SK-N-SH (cell line): ENCODE measurements at regions not wholly inside any gene's neighbourhood (a gene's known extent, or its start where the extent isn't known, plus 50 kb on each side); places are given as distances from the start of the nearest gene placed in this dataset.

Experiments used
- CTCF ChIA-PET: fragments of 300-600, 350-600 bp; formaldehyde crosslinking; extraction: SDS; loops from one replicate; lab custom pipeline; 2021; lab: Yijun Ruan, JAX
- POLR2A ChIA-PET: fragments of 350-600 bp; sonication (Branson Sonifier 250); formaldehyde crosslinking; extraction: SDS; loops from one replicate; lab custom pipeline; 2020; ENCODE audit warnings: antibody characterized with exemption, inconsistent platforms; lab: Yijun Ruan, JAX
- DNase-seq: peaks from one replicate; pipeline ENCODE4 v3.0.0; 2012
- H2AFZ ChIP-seq: fragments of 200-600 bp; sonication (generic); 2 replicates; pipeline ENCODE4 v1.8.1; 2016; ENCODE audit warnings: antibody characterized with exemption, mild to moderate bottlenecking, low read depth
- H3F3A ChIP-seq: fragments of 200-600 bp; sonication (generic); replicated peaks from 2 replicates; pipeline ENCODE3; 2016; ENCODE audit warnings: antibody characterized with exemption, mild to moderate bottlenecking; ENCODE audit not compliant: insufficient read depth
- H3K27ac ChIP-seq, 2 experiments: fragments of 200-500 bp in 1 of 2; fragments of 200-600 bp in 1 of 2; sonication (Bioruptor generic) in 1 of 2; sonication (generic), shearing (Covaris generic) in 1 of 2; 2 replicates each; pipeline versions ENCODE4 v1.5.1 to v1.6.1; 2014 to 2016; ENCODE audit warnings: low read depth in 2 of 2, inconsistent platforms in 1 of 2, low read length in 1 of 2, mild to moderate bottlenecking in 1 of 2, mixed read lengths in 1 of 2
- H3K27me3 ChIP-seq: fragments of 200-600 bp; sonication (generic), shearing (Covaris generic); 2 replicates; pipeline ENCODE4 v1.6.1; 2016; ENCODE audit warnings: mixed run types; ENCODE audit not compliant: insufficient read depth
- H3K36me3 ChIP-seq, 2 experiments: fragments of 200-500 bp in 1 of 2; fragments of 200-600 bp in 1 of 2; sonication (Bioruptor generic) in 1 of 2; sonication (generic) in 1 of 2; replicated peaks in 1 of 2; 2 replicates each; pipeline versions ENCODE3 to v1.5.1; 2014 to 2016; ENCODE audit warnings: low read length in 1 of 2, mild to moderate bottlenecking in 1 of 2; ENCODE audit not compliant: insufficient read depth in 2 of 2, control insufficient read depth in 1 of 2
- H3K4me1 ChIP-seq, 2 experiments: fragments of 200-500 bp in 1 of 2; fragments of 200-600 bp in 1 of 2; sonication (Bioruptor generic) in 1 of 2; sonication (generic), shearing (Covaris generic) in 1 of 2; 2 replicates each; pipeline versions ENCODE4 v1.5.1 to v1.6.1; 2014 to 2016; ENCODE audit warnings: low read depth in 1 of 2, low read length in 1 of 2, mixed run types in 1 of 2; ENCODE audit not compliant: insufficient read depth in 2 of 2, control insufficient read depth in 1 of 2
- H3K4me2 ChIP-seq: fragments of 200-600 bp; sonication (generic), shearing (Covaris generic); 2 replicates; pipeline ENCODE4 v1.6.1; 2017; ENCODE audit warnings: mixed run types
- H3K4me3 ChIP-seq, 2 experiments: fragments of 200-500 bp in 1 of 2; fragments of 200-600 bp in 1 of 2; sonication (Bioruptor generic) in 1 of 2; sonication (generic), shearing (Covaris generic) in 1 of 2; 2 replicates each; pipeline versions ENCODE4 v1.5.1 to v1.8.1; 2014 to 2016; ENCODE audit warnings: low read depth in 2 of 2, inconsistent platforms in 1 of 2, low read length in 1 of 2, mild to moderate bottlenecking in 1 of 2, mixed read lengths in 1 of 2, moderate library complexity in 1 of 2
- H3K79me2 ChIP-seq: fragments of 200-600 bp; sonication (generic); 2 replicates; pipeline ENCODE4 v1.8.1; 2017; ENCODE audit warnings: mild to moderate bottlenecking; ENCODE audit not compliant: insufficient read depth
- H3K9ac ChIP-seq: fragments of 200-600 bp; sonication (generic); 2 replicates; pipeline ENCODE4 v1.6.1; 2017; ENCODE audit warnings: mixed run types
- H3K9me2 ChIP-seq: fragments of 200-600 bp; sonication (generic); 2 replicates; pipeline ENCODE4 v1.6.1; 2017; ENCODE audit warnings: mixed run types
- H3K9me3 ChIP-seq: fragments of 200-600 bp; sonication (generic); 2 replicates; pipeline ENCODE4 v1.6.1; 2017; ENCODE audit warnings: mixed run types, mild to moderate bottlenecking, moderate library complexity
- H4K20me1 ChIP-seq: fragments of 200-600 bp; sonication (generic); 2 replicates; pipeline ENCODE4 v1.6.1; 2017; ENCODE audit warnings: mild to moderate bottlenecking, mixed run types; ENCODE audit not compliant: insufficient read depth
- ELF1 ChIP-seq: IDR thresholded peaks from 2 replicates; pipeline ENCODE4 v1.4.0; 2012
- EP300 ChIP-seq, 2 experiments: IDR thresholded peaks; 2 replicates each; pipeline versions ENCODE4 v1.4.0 to v1.6.1; 2012; ENCODE audit warnings: borderline replicate concordance in 1 of 2, low read depth in 1 of 2, low read length in 1 of 2
- FOSL2 ChIP-seq: IDR thresholded peaks from 2 replicates; pipeline ENCODE4 v1.4.0; 2012; ENCODE audit warnings: low read depth, mild to moderate bottlenecking, moderate library complexity, borderline replicate concordance
- FOXJ3 ChIP-seq: sonication (generic); formaldehyde crosslinking; IDR thresholded peaks from 2 replicates; pipeline ENCODE4 v1.5.1; 2020; ENCODE audit warnings: mild to moderate bottlenecking, missing genetic modification reagents
- GATA2 ChIP-seq: sonication (generic); formaldehyde crosslinking; IDR thresholded peaks from 2 replicates; pipeline ENCODE4 v1.5.0; 2020; ENCODE audit warnings: mild to moderate bottlenecking, missing genetic modification reagents
- JUND ChIP-seq: IDR thresholded peaks from 2 replicates; pipeline ENCODE4 v1.4.0; 2012
- MXI1 ChIP-seq: IDR thresholded peaks from 2 replicates; pipeline ENCODE4 v1.6.1; 2012; ENCODE audit warnings: mild to moderate bottlenecking, low read depth, low read length, improper control_type of control experiment
- NFIC ChIP-seq: IDR thresholded peaks from 2 replicates; pipeline ENCODE4 v1.4.0; 2012; ENCODE audit warnings: borderline replicate concordance
- NRF1 ChIP-seq: IDR thresholded peaks from 2 replicates; pipeline ENCODE4 v1.6.1; 2012; ENCODE audit warnings: low read depth, mild to moderate bottlenecking, low read length
- SIN3A ChIP-seq: IDR thresholded peaks from 2 replicates; pipeline ENCODE4 v1.6.1; 2012; ENCODE audit warnings: low read depth, mild to moderate bottlenecking, low read length, moderate library complexity, borderline replicate concordance
- SMC3 ChIP-seq: IDR thresholded peaks from 2 replicates; pipeline ENCODE4 v1.6.1; 2012; ENCODE audit warnings: low read depth, low read length, improper control_type of control experiment
- TCF12 ChIP-seq: IDR thresholded peaks from 2 replicates; pipeline ENCODE4 v1.4.0; 2012
- WGBS: methylation state at CpG from one replicate; pipeline ENCODE4 v1.1.6; 2017; ENCODE audit warnings: low lambda C conversion rate; 5-methylcytosine and 5-hydroxymethylcytosine counted together
- TF ChIP-seq, protein P1 (sequence below): fragments of 150-350 bp; IDR thresholded peaks from 2 replicates; pipeline ENCODE4 v1.6.1; 2016; ENCODE audit warnings: mild to moderate bottlenecking, low read depth, low read length
- TF ChIP-seq, protein P2 (sequence below): IDR thresholded peaks from 2 replicates; pipeline ENCODE4; 2012
- TF ChIP-seq, protein P3 (sequence below): IDR thresholded peaks from 2 replicates; pipeline ENCODE4 v1.4.0; 2012; ENCODE audit warnings: low read depth
- TF ChIP-seq, protein P4 (sequence below): IDR thresholded peaks from 2 replicates; pipeline ENCODE4 v1.4.0; 2012; ENCODE audit warnings: low read depth, borderline replicate concordance
- TF ChIP-seq, protein P5 (sequence below): IDR thresholded peaks from 2 replicates; pipeline ENCODE4 v1.6.1; 2012; ENCODE audit warnings: mild to moderate bottlenecking, low read depth, low read length, moderate library complexity

DNA sequence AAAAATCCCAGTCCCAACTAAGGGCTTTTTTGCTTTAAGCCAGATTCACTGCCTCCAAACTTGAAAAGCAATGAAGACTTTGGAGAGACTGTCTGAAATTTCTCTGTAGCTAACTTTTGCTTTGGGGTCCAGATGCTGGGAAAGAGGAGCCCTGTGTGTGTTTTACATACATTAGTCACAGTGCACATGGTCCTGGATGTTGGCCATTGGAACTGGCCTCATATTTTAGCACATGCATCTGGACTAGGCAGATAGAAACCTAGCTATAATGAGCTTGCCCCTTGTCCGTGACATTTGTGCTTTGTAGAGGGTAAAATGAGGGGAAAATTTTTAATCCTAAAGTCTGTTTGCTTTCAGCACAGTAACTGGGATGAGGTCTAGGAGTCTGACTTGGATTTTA, 421.7 kb downstream of the CDK5RAP2 start:
- no peaks in the 10 kb centered on the region for H3K79me2 ChIP-seq
- H4K20me1 ChIP-seq: no peaks in the 10 kb centered on the region
- no peak overlapping the region for H3K4me2 ChIP-seq
- H3K9ac ChIP-seq: no peak overlapping the region
- POLR2A ChIA-PET: no interaction called here
- CTCF ChIA-PET: no interaction called here
- no peak overlapping the region for H3K27ac ChIP-seq
- H3K9me3 ChIP-seq: no peaks in the 10 kb centered on the region
- no peaks in the 10 kb centered on the region for H3F3A ChIP-seq
- no peaks in the 10 kb centered on the region for H3K36me3 ChIP-seq
- H3K4me3 ChIP-seq: no peak overlapping the region
- DNase-seq: no peak
- WGBS: 18% methylated on average over 1 of the region's 1 CpG
- H3K9me2 ChIP-seq: no peaks in the 10 kb centered on the region
- TF ChIP-seq MXI1 (no peak), NRF1 (no peak), TCF12 (no peak)
- TF ChIP-seq, protein P1, sequence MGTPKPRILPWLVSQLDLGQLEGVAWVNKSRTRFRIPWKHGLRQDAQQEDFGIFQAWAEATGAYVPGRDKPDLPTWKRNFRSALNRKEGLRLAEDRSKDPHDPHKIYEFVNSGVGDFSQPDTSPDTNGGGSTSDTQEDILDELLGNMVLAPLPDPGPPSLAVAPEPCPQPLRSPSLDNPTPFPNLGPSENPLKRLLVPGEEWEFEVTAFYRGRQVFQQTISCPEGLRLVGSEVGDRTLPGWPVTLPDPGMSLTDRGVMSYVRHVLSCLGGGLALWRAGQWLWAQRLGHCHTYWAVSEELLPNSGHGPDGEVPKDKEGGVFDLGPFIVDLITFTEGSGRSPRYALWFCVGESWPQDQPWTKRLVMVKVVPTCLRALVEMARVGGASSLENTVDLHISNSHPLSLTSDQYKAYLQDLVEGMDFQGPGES: no peak
- TF ChIP-seq, all 33 proteins: peak for 0
- H2AFZ ChIP-seq: no peak overlapping the region
- no peaks in the 10 kb centered on the region for H3K4me1 ChIP-seq
- no peaks in the 10 kb centered on the region for H3K27me3 ChIP-seq

DNA sequence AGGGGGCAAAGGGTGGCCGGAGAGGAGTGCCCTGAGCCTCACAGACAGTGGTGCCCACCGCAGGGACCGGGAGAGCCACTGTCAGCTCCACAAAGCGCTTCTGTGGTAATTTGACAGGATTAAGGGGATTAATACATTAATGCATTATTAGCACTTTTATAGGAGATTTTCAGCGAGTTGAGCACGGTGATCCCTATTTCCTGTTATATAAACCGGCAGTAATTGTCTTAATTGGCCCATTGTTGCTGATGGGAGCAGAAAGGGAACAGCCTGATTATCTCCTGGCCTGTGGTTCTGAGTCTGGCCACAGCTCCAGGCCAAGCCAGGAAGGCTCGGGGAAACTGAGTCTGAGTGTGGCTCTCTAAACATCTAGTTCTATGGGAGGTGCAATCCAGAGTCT, 423.6 kb downstream of the CDK5RAP2 start:
- DNase-seq: no peak
- no peak overlapping the region for H3K4me2 ChIP-seq
- no peak for TF ChIP-seq SIN3A
- TF ChIP-seq SMC3: no peak
- TF ChIP-seq NRF1: no peak
- no peak for TF ChIP-seq FOSL2
- TF ChIP-seq FOXJ3 (CRISPR knock-in tag): no peak
- no peak for TF ChIP-seq JUND
- no peak for TF ChIP-seq GATA2 (CRISPR knock-in tag)
- no peak overlapping the region for H3K9ac ChIP-seq
- POLR2A ChIA-PET: no interaction called here
- H3K27me3 ChIP-seq: no peaks in the 10 kb centered on the region
- H3K9me3 ChIP-seq: no peaks in the 10 kb centered on the region
- H3F3A ChIP-seq: no peaks in the 10 kb centered on the region
- no peak overlapping the region for H3K27ac ChIP-seq
- CTCF ChIA-PET: no interaction called here
- H3K4me3 ChIP-seq: no peak overlapping the region
- WGBS: 30% methylated on average over 8 of the region's 8 CpGs
- H3K9me2 ChIP-seq: no peaks in the 10 kb centered on the region
- H4K20me1 ChIP-seq: no peaks in the 10 kb centered on the region
- peaks cover 0 to 12% of the 10 kb centered on the region in 2 experiments; a peak in 2 of 4 replicates for H3K4me1 ChIP-seq
- H3K79me2 ChIP-seq: no peaks in the 10 kb centered on the region
- no peaks in the 10 kb centered on the region for H3K36me3 ChIP-seq
- H2AFZ ChIP-seq: no peak overlapping the region

DNA sequence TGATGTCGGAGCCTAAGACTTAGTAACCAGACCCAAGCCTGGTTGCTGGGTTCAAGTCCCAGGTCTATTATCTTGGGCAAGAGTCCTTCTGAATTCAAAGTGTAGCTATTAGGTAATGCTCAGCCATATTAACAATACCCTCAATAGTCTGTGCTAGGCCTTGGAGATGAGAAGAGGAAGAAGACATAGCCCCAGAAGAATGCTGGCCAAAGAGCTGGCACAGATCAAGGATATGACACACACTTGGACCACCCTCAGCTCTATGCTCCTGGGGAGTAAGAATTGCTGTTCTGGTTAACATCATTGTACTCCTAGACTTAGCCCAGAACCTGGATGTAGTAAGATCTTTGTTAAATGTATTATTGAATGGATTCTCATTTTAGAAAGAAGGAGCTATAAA, 426.7 kb downstream of the CDK5RAP2 start:
- CTCF ChIA-PET: interaction anchor here (1.1 kb wide), 1 partner anchor 32 kb away, joined by 3 read pairs; no protein-coding TSS in a partner anchor
- POLR2A ChIA-PET: no interaction called here

More for the DNA sequence above, 426.7 kb downstream of the CDK5RAP2 start:
- H3K27me3 ChIP-seq: no peaks in the 10 kb centered on the region
- no peaks in the 10 kb centered on the region for H4K20me1 ChIP-seq
- no peak overlapping the region; a peak in 2 of 4 replicates for H3K27ac ChIP-seq
- no peaks in the 10 kb centered on the region for H3K36me3 ChIP-seq
- no peak overlapping the region for H2AFZ ChIP-seq
- H3K9me2 ChIP-seq: no peaks in the 10 kb centered on the region
- WGBS: 20% methylated on average over 1 of the region's 1 CpG
- TF ChIP-seq EP300 (IDR thresholded peaks at IDR 0.05; ENCODE audit: borderline replicate concordance in 1 of 2, low read depth in 1 of 2, low read length in 1 of 2) (no peak), ELF1 (no peak), NFIC (no peak), FOSL2 (no peak), TCF12 (no peak)
- TF ChIP-seq, protein P2, sequence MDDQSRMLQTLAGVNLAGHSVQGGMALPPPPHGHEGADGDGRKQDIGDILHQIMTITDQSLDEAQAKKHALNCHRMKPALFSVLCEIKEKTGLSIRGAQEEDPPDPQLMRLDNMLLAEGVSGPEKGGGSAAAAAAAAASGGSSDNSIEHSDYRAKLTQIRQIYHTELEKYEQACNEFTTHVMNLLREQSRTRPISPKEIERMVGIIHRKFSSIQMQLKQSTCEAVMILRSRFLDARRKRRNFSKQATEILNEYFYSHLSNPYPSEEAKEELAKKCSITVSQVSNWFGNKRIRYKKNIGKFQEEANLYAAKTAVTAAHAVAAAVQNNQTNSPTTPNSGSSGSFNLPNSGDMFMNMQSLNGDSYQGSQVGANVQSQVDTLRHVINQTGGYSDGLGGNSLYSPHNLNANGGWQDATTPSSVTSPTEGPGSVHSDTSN: no peak
- TF ChIP-seq, protein P3, sequence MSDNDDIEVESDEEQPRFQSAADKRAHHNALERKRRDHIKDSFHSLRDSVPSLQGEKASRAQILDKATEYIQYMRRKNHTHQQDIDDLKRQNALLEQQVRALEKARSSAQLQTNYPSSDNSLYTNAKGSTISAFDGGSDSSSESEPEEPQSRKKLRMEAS: no peak
- TF ChIP-seq, protein P4, sequence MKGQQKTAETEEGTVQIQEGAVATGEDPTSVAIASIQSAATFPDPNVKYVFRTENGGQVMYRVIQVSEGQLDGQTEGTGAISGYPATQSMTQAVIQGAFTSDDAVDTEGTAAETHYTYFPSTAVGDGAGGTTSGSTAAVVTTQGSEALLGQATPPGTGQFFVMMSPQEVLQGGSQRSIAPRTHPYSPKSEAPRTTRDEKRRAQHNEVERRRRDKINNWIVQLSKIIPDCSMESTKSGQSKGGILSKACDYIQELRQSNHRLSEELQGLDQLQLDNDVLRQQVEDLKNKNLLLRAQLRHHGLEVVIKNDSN: no peak
- TF ChIP-seq, protein P5, sequence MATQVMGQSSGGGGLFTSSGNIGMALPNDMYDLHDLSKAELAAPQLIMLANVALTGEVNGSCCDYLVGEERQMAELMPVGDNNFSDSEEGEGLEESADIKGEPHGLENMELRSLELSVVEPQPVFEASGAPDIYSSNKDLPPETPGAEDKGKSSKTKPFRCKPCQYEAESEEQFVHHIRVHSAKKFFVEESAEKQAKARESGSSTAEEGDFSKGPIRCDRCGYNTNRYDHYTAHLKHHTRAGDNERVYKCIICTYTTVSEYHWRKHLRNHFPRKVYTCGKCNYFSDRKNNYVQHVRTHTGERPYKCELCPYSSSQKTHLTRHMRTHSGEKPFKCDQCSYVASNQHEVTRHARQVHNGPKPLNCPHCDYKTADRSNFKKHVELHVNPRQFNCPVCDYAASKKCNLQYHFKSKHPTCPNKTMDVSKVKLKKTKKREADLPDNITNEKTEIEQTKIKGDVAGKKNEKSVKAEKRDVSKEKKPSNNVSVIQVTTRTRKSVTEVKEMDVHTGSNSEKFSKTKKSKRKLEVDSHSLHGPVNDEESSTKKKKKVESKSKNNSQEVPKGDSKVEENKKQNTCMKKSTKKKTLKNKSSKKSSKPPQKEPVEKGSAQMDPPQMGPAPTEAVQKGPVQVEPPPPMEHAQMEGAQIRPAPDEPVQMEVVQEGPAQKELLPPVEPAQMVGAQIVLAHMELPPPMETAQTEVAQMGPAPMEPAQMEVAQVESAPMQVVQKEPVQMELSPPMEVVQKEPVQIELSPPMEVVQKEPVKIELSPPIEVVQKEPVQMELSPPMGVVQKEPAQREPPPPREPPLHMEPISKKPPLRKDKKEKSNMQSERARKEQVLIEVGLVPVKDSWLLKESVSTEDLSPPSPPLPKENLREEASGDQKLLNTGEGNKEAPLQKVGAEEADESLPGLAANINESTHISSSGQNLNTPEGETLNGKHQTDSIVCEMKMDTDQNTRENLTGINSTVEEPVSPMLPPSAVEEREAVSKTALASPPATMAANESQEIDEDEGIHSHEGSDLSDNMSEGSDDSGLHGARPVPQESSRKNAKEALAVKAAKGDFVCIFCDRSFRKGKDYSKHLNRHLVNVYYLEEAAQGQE: no peak
- H3K79me2 ChIP-seq: no peaks in the 10 kb centered on the region
- no peak overlapping the region for H3K4me3 ChIP-seq
- H3K4me1 ChIP-seq: peaks cover 0 to 15% of the 10 kb centered on the region in 2 experiments; a peak in 2 of 4 replicates
- DNase-seq: no peak
- no peaks in the 10 kb centered on the region for H3K9me3 ChIP-seq
- no peak overlapping the region for H3K9ac ChIP-seq
- H3F3A ChIP-seq: no peaks in the 10 kb centered on the region
- no peak overlapping the region for H3K4me2 ChIP-seq
